OCI-LY1 (cell line): ENCODE measurements at regions not wholly inside any gene's neighbourhood (a gene's known extent, or its start where the extent isn't known, plus 50 kb on each side); places are given as distances from the start of the nearest gene placed in this dataset.

Experiments used
- EZH2 ChIP-seq: fragments of 200-600 bp; sonication (generic), shearing (Covaris generic); IDR thresholded peaks from 2 replicates; pipeline ENCODE4 v1.8.0; 2017; ENCODE audit warnings: borderline replicate concordance, mixed run types, mild to moderate bottlenecking, antibody characterized with exemption, low read length, moderate library complexity, mixed read lengths
- TF ChIP-seq, protein P1 (sequence below): fragments of 200-600 bp; sonication (generic), shearing (Covaris generic); IDR thresholded peaks from 2 replicates; pipeline ENCODE4 v1.5.1; 2017; ENCODE audit warnings: mild to moderate bottlenecking, antibody characterized with exemption, low read length, moderate library complexity, mixed read lengths

DNA sequence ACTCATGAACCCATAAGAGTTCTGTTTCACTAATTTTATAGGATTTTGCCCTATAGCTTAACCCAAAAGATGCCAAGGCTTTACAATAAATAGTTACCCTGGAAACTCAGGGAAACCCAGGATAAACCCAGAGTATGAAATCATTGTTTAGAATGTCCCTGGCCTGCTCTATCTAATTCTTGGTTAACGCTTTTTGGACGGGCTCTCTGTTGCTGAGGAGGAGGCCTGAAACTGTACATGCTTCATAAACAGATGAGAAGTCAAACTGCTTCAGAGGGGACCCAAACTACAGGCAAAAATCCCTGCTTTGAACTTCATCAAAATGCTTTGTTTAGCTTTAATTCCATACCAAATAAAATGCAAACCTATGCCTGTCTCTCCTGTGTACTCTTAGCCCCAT, 291.9 kb downstream of the SH3GL2 start:
- TF ChIP-seq, protein P1, sequence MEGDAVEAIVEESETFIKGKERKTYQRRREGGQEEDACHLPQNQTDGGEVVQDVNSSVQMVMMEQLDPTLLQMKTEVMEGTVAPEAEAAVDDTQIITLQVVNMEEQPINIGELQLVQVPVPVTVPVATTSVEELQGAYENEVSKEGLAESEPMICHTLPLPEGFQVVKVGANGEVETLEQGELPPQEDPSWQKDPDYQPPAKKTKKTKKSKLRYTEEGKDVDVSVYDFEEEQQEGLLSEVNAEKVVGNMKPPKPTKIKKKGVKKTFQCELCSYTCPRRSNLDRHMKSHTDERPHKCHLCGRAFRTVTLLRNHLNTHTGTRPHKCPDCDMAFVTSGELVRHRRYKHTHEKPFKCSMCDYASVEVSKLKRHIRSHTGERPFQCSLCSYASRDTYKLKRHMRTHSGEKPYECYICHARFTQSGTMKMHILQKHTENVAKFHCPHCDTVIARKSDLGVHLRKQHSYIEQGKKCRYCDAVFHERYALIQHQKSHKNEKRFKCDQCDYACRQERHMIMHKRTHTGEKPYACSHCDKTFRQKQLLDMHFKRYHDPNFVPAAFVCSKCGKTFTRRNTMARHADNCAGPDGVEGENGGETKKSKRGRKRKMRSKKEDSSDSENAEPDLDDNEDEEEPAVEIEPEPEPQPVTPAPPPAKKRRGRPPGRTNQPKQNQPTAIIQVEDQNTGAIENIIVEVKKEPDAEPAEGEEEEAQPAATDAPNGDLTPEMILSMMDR = no peak
- no peak for TF ChIP-seq EZH2
